ENCODE measurements at regions not wholly inside any gene's neighbourhood (a gene's known extent, or its start where the extent isn't known, plus 50 kb on each side); places are given as distances from the start of the nearest gene placed in this dataset.

GRCh38 chr1:194039578-194039977 is 853.2 kb upstream of the B3GALT2 start:
- no peak overlapping the region for H3K27ac ChIP-seq (ENCODE audit: low read depth in 1 of 2, low read length in 1 of 2)
- no peaks in the 10 kb centered on the region for H3K36me3 ChIP-seq (ENCODE audit: control insufficient read depth in 4 of 4, insufficient read depth in 4 of 4, low read length in 4 of 4)
- no peak overlapping the region for H3K9ac ChIP-seq (ENCODE audit: insufficient read depth in 1 of 2, low read length in 2 of 2)
- no peak overlapping the region for H3K4me3 ChIP-seq
- no peaks in the 10 kb centered on the region for H3K27me3 ChIP-seq (ENCODE audit: control insufficient read depth in 3 of 3, insufficient read depth in 3 of 3, low read length in 2 of 3)
- H3K9me3 ChIP-seq (ENCODE audit: control insufficient read depth in 4 of 4, insufficient read depth in 3 of 4, low read length in 3 of 4) = no peaks in the 10 kb centered on the region
- DNase-seq (no peak), ATAC-seq (ENCODE audit: insufficient read depth, low FRiP score) (no peak)
- WGBS, 2 donors = 67 to 77% methylated on average over 1 of the region's 1 CpG
- H3K4me1 ChIP-seq (ENCODE audit: control insufficient read depth in 5 of 5, insufficient read depth in 5 of 5, low read length in 5 of 5) = no peaks in the 10 kb centered on the region
- no peak for TF ChIP-seq CTCF (IDR thresholded peaks at IDR 0.05; ENCODE audit: control extremely low read depth, extremely low read depth)

- ATAC-seq (ENCODE audit: insufficient read depth, low FRiP score) = no peak
- no peaks in the 10 kb centered on the region for H3K27me3 ChIP-seq (ENCODE audit: control insufficient read depth in 3 of 3, insufficient read depth in 3 of 3, low read length in 2 of 3)
These were observed 847.2 kb upstream of the B3GALT2 start for GRCh38 chr1:194033646-194034045.

GRCh38 chr1:194028002-194028401 is 841.6 kb upstream of the B3GALT2 start:
- Histone ChIP-seq H3K27me3 (ENCODE audit: control insufficient read depth in 3 of 3, insufficient read depth in 3 of 3, low read length in 2 of 3) (no peaks in the 10 kb centered on the region), H3K9ac (ENCODE audit: insufficient read depth in 1 of 2, low read length in 2 of 2) (no peak overlapping the region), H3K4me3 (no peak overlapping the region), H3K4me1 (ENCODE audit: control insufficient read depth in 5 of 5, insufficient read depth in 5 of 5, low read length in 5 of 5) (no peaks in the 10 kb centered on the region), H3K9me3 (ENCODE audit: control insufficient read depth in 4 of 4, insufficient read depth in 3 of 4, low read length in 3 of 4) (peaks cover 0 to 2% (median 0%) of the 10 kb centered on the region in 4 donors), H3K36me3 (ENCODE audit: control insufficient read depth in 4 of 4, insufficient read depth in 4 of 4, low read length in 4 of 4) (no peaks in the 10 kb centered on the region), H3K27ac (ENCODE audit: low read depth in 1 of 2, low read length in 1 of 2) (no peak overlapping the region)
- no peak for TF ChIP-seq CTCF (IDR thresholded peaks at IDR 0.05; ENCODE audit: control extremely low read depth, extremely low read depth)
- no peak for ATAC-seq (ENCODE audit: insufficient read depth, low FRiP score)
- WGBS, 2 donors = 32 to 55% methylated on average over 1 of the region's 1 CpG
- no peak for DNase-seq

More at GRCh38 chr1:194033646-194034045, 847.2 kb upstream of the B3GALT2 start:
- Histone ChIP-seq H3K36me3 (ENCODE audit: control insufficient read depth in 4 of 4, insufficient read depth in 4 of 4, low read length in 4 of 4) (no peaks in the 10 kb centered on the region), H3K4me1 (ENCODE audit: control insufficient read depth in 5 of 5, insufficient read depth in 5 of 5, low read length in 5 of 5) (no peaks in the 10 kb centered on the region), H3K9me3 (ENCODE audit: control insufficient read depth in 4 of 4, insufficient read depth in 3 of 4, low read length in 3 of 4) (peaks cover 0 to 5% (median 2%) of the 10 kb centered on the region in 4 donors), H3K9ac (ENCODE audit: insufficient read depth in 1 of 2, low read length in 2 of 2) (no peak overlapping the region), H3K4me3 (no peak overlapping the region), H3K27ac (ENCODE audit: low read depth in 1 of 2, low read length in 1 of 2) (no peak overlapping the region)
- TF ChIP-seq CTCF (IDR thresholded peaks at IDR 0.05; ENCODE audit: control extremely low read depth, extremely low read depth) = no peak
- DNase-seq = no peak

- H3K9me3 ChIP-seq (ENCODE audit: control insufficient read depth in 4 of 4, insufficient read depth in 3 of 4, low read length in 3 of 4) = no peaks in the 10 kb centered on the region
- no peak overlapping the region for H3K9ac ChIP-seq (ENCODE audit: insufficient read depth in 1 of 2, low read length in 2 of 2)
- 89 to 93% methylated on average over 3 of the region's 3 CpGs for WGBS, 2 donors
- H3K4me1 ChIP-seq (ENCODE audit: control insufficient read depth in 5 of 5, insufficient read depth in 5 of 5, low read length in 5 of 5) = no peaks in the 10 kb centered on the region
- DNase-seq = no peak
- ATAC-seq (ENCODE audit: insufficient read depth, low FRiP score) = no peak
- no peak for TF ChIP-seq CTCF (IDR thresholded peaks at IDR 0.05; ENCODE audit: control extremely low read depth, extremely low read depth)
- no peaks in the 10 kb centered on the region for H3K36me3 ChIP-seq (ENCODE audit: control insufficient read depth in 4 of 4, insufficient read depth in 4 of 4, low read length in 4 of 4)
- no peak overlapping the region for H3K4me3 ChIP-seq
- no peaks in the 10 kb centered on the region for H3K27me3 ChIP-seq (ENCODE audit: control insufficient read depth in 3 of 3, insufficient read depth in 3 of 3, low read length in 2 of 3)
- no peak overlapping the region for H3K27ac ChIP-seq (ENCODE audit: low read depth in 1 of 2, low read length in 1 of 2)
These were observed 840.0 kb upstream of the B3GALT2 start for GRCh38 chr1:194026422-194026821.

Data from lung (tissue), 11 donors.